ENCODE measurements at regions not wholly inside any gene's neighbourhood (a gene's known extent, or its start where the extent isn't known, plus 50 kb on each side); places are given as distances from the start of the nearest gene placed in this dataset.

- TF ChIP-seq CTCF (IDR thresholded peaks at IDR 0.05; ENCODE audit: insufficient read depth, low read depth, low read length), result no peak
- TF ChIP-seq EZH2 (IDR thresholded peaks at IDR 0.05; ENCODE audit: insufficient read depth, low read length), result no peak
These were observed 661.8 kb upstream of the B3GAT1 start for GRCh38 chr11:135073870-135074269.

All from astrocyte (in vitro differentiated cells and primary cell).